ENCODE measurements at regions not wholly inside any gene's neighbourhood (a gene's known extent, or its start where the extent isn't known, plus 50 kb on each side); places are given as distances from the start of the nearest gene placed in this dataset.

DNA sequence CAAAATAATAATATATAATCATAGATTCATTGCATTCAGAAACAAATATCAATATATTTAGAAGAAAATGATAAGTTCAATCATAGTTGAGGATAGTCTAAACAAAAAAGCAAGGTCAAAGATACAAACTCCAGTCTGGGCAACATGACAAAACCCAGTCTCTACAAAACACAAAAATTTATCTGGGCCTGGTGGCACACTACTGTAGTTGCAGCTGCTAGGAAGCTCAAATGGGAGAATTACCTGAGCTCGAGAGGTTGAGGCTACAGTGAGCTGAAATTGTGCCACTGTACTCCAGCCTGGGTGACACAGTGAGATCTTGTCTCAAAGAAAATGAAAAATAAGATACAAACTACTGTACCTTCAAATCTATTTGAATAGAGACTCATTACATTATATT lies 52.7 kb upstream of the ANXA10 start:
- Histone ChIP-seq H3K36me3 (ENCODE audit: control insufficient read depth in 2 of 3, insufficient read depth in 3 of 3, low read length in 3 of 3) (no peaks in the 10 kb centered on the region), H3K9ac (ENCODE audit: low read length in 3 of 3) (no peak overlapping the region), H3K4me1 (ENCODE audit: control insufficient read depth in 2 of 3, insufficient read depth in 2 of 3, low read depth in 1 of 3, low read length in 3 of 3) (no peaks in the 10 kb centered on the region), H3K9me3 (ENCODE audit: control insufficient read depth in 2 of 3, insufficient read depth in 1 of 3, low read length in 3 of 3) (no peaks in the 10 kb centered on the region), H3K27me3 (ENCODE audit: control insufficient read depth, insufficient read depth, low read length) (no peaks in the 10 kb centered on the region), H3K4me3 (ENCODE audit: low read length in 3 of 3) (no peak overlapping the region), H3K27ac (ENCODE audit: low read depth in 2 of 2, low read length in 2 of 2) (no peak overlapping the region)
- DNase-seq: no peak
- TF ChIP-seq, protein P1, sequence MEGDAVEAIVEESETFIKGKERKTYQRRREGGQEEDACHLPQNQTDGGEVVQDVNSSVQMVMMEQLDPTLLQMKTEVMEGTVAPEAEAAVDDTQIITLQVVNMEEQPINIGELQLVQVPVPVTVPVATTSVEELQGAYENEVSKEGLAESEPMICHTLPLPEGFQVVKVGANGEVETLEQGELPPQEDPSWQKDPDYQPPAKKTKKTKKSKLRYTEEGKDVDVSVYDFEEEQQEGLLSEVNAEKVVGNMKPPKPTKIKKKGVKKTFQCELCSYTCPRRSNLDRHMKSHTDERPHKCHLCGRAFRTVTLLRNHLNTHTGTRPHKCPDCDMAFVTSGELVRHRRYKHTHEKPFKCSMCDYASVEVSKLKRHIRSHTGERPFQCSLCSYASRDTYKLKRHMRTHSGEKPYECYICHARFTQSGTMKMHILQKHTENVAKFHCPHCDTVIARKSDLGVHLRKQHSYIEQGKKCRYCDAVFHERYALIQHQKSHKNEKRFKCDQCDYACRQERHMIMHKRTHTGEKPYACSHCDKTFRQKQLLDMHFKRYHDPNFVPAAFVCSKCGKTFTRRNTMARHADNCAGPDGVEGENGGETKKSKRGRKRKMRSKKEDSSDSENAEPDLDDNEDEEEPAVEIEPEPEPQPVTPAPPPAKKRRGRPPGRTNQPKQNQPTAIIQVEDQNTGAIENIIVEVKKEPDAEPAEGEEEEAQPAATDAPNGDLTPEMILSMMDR (IDR thresholded peaks at IDR 0.05; ENCODE audit: borderline replicate concordance, extremely low read depth, insufficient read depth): no peak
- intact Hi-C loops (cut with DNase I): no loop called here
- FAIRE-seq: no peak

Data from kidney (tissue), 13 donors.